PFSK-1 (cell line): ENCODE measurements at regions not wholly inside any gene's neighbourhood (a gene's known extent, or its start where the extent isn't known, plus 50 kb on each side); places are given as distances from the start of the nearest gene placed in this dataset.

ENCODE experiments used
- FOXP2 ChIP-seq: optimal IDR thresholded peaks from 2 replicates; pipeline ENCODE3; 2011; ENCODE audit warnings: borderline replicate concordance, control low read depth, inconsistent platforms; ENCODE audit not compliant: insufficient read depth; ENCODE audit errors: extremely low read length, extremely low read depth
- POLR2AphosphoS5 ChIP-seq: IDR thresholded peaks from 2 replicates; pipeline ENCODE4 v1.6.1; 2012; ENCODE audit warnings: low read depth, mild to moderate bottlenecking, control low read depth, low read length, moderate library complexity
- REST ChIP-seq, 2 experiments: IDR thresholded peaks; 2 replicates each; pipeline versions ENCODE4 v1.6.1 to v1.8.0; 2011 to 2012; ENCODE audit warnings: low read depth in 2 of 2, low read length in 2 of 2, control low read depth in 1 of 2, inconsistent platforms in 1 of 2, mild to moderate bottlenecking in 1 of 2, moderate library complexity in 1 of 2; ENCODE audit not compliant: insufficient read depth in 1 of 2
- SIN3A ChIP-seq: IDR thresholded peaks from 2 replicates; pipeline ENCODE4 v1.6.1; 2012; ENCODE audit warnings: mild to moderate bottlenecking, low read length, moderate library complexity, borderline replicate concordance; ENCODE audit not compliant: insufficient read depth
- TAF1 ChIP-seq: IDR thresholded peaks from 2 replicates; pipeline ENCODE4 v1.6.1; 2012; ENCODE audit warnings: low read length, control low read depth, borderline replicate concordance; ENCODE audit not compliant: insufficient read depth

GRCh38 chr5:165720901-165721300, 2215.5 kb downstream of the MAT2B start:
- TF ChIP-seq FOXP2 (no peak), TAF1 (no peak), SIN3A (no peak), POLR2AphosphoS5 (no peak), REST (IDR thresholded peaks at IDR 0.05; ENCODE audit: insufficient read depth in 1 of 2, low read depth in 2 of 2, low read length in 2 of 2) (no peak)

- TF ChIP-seq FOXP2 (no peak), POLR2AphosphoS5 (no peak), SIN3A (no peak), REST (IDR thresholded peaks at IDR 0.05; ENCODE audit: insufficient read depth in 1 of 2, low read depth in 2 of 2, low read length in 2 of 2) (no peak), TAF1 (no peak)
These were observed 2217.0 kb downstream of the MAT2B start for GRCh38 chr5:165722401-165722800.

GRCh38 chr5:165723931-165724330, 2218.5 kb downstream of the MAT2B start:
- no peak for TF ChIP-seq REST (IDR thresholded peaks at IDR 0.05; ENCODE audit: insufficient read depth in 1 of 2, low read depth in 2 of 2, low read length in 2 of 2)
- TF ChIP-seq SIN3A = no peak
- no peak for TF ChIP-seq POLR2AphosphoS5
- TF ChIP-seq FOXP2 = no peak
- TF ChIP-seq TAF1 = no peak

- TF ChIP-seq TAF1 (no peak), REST (IDR thresholded peaks at IDR 0.05; ENCODE audit: insufficient read depth in 1 of 2, low read depth in 2 of 2, low read length in 2 of 2) (no peak), FOXP2 (no peak)
These were observed 2223.0 kb downstream of the MAT2B start for GRCh38 chr5:165728425-165728824.

- TF ChIP-seq SIN3A (no peak), POLR2AphosphoS5 (no peak), REST (IDR thresholded peaks at IDR 0.05; ENCODE audit: insufficient read depth in 1 of 2, low read depth in 2 of 2, low read length in 2 of 2) (no peak), FOXP2 (no peak), TAF1 (no peak)
These were observed 2230.0 kb downstream of the MAT2B start for GRCh38 chr5:165735388-165735787.
